ENCODE measurements at regions not wholly inside any gene's neighbourhood (a gene's known extent, or its start where the extent isn't known, plus 50 kb on each side); places are given as distances from the start of the nearest gene placed in this dataset.

DNA sequence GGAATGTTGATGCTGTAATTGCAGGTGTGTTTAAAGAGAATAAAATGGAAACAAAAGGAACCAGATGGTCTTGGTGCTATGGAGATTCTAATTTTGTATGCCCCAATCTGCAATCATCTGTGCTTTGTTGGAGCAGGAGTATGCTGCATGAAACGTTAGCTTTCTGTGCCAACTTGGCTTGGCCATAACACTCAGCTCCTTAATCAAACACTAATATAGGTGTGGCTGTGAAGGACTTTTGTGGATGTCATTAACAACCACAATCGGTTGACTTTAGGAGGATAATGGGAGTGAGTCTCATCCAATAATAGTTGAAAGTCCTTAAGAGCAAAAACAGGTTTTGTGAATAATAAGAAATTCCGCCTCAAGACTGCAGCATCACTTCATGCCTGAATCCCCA, 399.2 kb downstream of the NLGN4X start:
- no peak for DNase-seq

DNA sequence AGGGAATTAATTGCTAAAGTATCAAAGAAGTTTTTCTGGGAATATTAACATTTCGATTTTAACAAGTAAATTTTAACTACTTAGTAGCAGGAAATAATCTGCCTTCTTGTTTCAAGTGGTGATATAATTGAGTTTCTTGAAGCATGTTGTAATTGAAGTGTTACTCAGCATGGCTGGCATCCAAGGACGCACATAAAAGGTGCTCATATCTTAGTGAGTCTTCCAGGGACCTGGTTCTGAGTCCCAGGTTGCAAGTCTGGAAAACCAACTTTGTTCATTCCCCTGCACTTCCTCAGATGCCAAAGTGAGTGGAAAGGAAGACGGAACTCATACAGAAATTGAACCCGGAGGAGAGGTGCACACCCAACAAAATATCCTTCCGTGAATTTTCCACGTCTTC, 399.6 kb downstream of the NLGN4X start:
- no peak for DNase-seq

DNA sequence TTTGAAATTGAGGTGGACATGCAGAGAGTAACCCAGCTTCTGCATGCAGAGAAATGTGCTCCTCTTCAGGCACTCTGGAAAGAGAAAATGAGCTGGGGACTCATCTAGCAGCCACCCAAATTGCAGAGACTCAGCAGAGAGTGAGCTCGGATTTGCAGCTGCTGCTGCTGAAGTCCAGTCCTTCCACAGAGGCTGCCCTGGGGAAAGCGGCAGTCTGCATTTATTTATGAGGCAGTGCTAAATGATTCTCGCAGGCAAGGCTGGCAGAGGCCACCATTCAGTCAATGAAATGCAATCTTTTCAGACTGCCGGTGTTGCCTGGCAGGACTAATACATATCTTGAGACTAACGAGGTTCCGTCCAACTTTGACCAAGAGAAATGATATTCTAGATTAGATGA, 404.8 kb downstream of the NLGN4X start:
- no peak for DNase-seq

DNA sequence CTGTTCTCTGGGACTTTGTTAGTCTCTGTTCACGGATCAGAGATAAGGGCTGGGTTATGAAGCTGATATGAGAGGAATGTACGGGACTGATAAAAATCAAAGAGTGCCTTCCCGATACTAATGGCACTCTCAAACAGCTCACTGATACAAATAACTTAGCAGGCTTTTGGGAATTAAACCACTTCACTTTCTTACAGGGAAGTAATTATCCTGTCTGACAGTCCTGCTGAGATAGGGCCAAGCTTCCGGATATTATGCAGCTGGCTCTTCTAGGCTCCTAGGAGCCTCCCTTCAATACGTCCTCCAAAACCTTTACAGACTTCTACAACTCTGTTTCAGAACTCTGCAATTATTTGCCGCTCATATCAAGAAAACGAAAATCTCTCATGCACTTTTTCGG, 418.0 kb downstream of the NLGN4X start:
- no peak for DNase-seq

DNA sequence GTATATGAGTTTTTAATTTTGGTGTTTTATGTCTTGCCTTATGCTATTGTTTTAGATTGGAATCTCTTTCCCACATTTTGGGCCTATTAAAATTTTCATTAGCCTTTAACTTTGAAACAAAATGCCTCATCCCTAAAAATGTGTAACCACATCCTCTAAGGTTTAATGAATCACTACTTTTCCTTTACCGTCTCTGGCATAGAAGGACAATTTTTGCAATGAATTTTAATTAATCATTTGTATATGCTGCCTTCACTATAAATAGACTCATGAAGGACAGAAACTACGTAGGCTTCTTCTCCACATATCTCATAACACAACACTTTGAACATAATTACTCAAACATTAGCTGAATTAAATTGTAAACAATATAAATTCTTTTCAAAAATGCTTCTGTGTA, 421.5 kb downstream of the NLGN4X start:
- DNase-seq = no peak

DNA sequence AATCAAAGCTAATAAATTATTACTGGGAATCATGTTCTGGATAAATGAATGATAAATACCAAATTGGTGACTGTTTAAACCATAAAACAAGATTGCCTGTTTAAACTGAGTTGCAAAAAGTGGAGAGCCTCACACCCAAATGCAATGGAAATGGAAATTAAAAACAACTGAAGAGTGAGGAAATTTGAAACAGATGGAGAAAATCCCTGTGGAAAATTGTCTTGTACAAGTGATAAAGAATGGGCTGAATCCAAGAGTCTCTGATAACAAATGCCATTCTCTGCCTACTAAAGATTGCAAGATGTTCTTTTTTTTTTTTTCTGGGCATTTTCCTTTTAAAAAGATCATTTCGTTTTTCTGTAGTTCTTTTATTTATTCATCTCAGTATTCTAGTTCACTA, 426.3 kb downstream of the NLGN4X start:
- no peak for DNase-seq

DNA sequence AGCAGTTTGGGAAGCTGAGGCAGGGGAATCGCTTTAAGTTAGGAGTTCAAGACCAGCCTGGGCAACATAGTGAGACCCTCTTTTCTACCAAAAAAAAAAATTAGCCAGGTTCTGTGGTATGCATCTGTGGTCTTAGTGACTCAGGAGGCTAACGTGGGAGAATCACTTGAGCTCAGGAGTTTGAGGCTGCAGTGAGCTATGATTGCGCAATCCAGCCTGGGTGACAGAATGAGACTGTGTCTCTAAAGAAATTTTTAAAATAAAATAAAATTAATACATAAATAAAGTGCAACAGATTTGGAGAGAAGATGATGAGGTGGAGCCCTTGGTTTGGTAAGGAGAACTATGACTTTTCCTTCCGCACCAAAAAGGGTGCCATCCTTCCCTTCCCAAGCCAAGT, 436.9 kb downstream of the NLGN4X start:
- no peak for DNase-seq

DNA sequence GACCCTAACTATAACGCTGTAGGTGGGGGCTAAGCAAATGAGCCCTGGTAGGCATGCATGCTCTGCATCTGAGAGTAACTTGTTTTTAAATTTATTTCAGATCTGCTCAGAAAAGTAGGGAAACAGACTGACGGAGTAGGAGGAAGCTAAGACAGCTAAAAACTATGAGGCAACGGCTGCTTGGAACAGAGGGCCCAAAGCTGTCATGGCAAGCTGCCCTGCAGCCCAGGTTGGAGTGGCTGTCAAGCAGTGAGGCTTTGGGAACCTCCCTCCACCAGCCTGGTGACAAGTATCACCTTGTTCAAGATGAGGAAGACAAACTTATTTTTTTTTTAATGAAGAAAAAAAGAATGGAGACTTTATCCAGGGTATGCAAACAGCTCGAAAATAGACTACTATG, 439.8 kb downstream of the NLGN4X start:
- DNase-seq = no peak

DNA sequence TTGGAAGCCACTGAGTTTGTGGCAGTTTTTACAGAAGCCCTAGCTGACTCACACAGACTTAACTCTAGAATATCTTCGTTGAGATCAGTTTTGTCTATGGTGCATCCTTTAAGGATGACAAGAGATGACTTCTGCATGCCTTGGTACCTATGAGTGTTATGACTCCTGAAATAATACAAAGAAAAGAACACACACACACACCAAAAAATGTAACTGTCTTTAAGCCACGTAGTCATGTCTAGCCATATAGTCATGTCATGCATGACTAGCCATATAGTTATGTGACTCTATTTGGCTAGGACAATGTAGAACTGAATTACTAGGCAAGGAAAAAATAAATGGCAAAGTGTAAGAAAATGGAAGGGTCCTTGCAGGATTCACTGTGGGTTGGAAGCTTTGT, 447.8 kb downstream of the NLGN4X start:
- no peak for DNase-seq

DNA sequence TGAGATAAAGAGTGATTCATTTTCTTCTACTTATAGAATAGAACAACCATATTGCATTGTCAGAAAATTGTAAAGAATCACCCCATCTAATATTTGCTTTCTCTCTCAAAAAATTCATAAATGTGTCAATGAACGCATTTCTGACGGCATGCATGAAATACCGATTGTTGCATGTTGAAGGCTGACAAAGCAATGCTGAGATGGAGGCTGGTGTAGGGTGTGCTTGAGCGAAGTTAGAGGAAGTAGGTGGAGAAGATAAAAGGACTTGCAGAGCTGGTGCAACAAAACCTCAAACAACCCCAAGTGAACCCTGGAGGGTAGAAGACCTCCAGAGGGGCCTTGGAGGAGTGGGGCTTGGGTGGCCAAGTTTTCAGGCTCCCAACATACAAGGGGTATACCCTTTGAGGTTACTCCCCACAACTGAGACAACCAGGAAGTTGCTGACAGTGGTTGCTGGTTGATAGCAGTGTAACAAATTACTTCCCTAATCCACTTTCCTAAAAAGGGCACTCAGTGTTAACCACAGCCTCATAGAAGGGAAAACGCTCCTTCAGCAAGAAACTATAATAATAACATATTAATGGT, 452.7 kb downstream of the NLGN4X start:
- no peak for DNase-seq

DNA sequence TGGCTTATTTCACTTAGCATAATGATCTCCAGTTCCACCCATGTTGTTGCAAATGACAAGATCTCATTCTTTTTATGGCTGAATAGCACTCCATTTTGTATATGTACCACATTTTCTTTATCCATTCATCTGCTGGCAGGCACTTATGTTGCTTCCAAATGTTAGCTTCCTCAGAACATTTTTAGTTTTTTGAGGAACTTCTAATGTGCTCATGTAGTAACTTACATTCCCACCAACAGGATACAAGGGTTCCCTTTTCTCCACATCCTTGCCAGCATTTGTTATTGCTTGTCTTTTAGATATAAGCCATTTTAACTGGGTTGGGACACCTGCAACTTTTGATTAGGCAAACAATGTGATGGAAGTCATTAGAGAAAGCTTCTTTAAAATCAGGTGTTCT, 454.2 kb downstream of the NLGN4X start:
- DNase-seq = no peak

DNA sequence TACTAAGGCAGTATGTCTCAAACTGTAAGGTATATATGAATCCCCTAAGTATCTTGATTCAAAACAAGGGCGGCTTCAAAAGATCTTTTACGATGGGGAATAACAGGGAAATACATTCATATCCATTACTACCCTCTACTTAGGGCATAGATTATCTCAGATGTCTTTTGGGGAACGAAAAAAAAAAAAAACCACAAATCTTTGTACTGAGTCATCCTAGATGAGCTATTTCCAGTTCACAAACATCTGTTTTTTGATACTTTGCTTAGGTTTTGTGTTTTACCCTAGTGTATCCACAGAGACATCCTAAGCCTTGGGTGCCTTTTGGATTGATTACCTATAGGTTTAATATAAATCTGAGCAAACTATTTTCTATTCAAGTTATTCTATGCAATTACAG, 457.2 kb downstream of the NLGN4X start:
- DNase-seq = no peak

DNA sequence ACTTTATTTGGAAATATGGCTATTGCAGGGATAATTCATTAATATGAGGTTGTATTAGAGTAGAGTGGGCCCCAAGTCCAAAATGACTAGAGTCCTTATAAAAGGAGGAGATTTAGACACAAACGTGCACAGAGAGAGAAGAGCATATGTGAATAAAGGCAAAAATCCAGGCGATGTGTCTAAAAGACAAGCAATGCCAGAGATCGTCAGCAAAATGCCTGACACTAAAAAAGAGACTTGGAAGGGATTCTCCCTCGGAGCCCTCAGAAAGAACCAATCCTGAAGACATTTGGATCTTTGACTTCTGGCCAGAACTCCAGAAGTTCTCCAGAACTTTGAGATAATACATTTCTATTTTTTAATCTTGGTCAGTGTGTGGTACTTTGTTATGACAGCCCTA, 472.1 kb downstream of the NLGN4X start:
- no peak for DNase-seq

DNA sequence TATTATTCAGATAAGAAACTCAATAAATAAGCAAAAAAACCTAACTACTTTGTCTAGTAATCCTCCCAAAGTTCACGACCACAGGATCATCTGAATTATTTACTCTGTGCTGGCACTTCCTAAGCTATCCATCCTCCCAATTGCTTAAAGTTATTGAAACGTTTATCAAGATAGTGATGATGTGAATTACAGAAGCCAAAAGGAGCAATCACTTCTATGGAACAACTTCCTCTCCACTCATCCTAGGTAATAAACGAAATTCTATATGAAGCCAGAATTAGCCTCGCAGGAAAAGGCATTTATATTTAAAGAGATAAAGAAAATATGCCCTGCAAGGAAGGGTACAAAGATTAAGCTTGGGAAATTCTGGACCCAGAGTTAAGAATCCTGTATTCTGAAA, 475.4 kb downstream of the NLGN4X start:
- DNase-seq = no peak

DNA sequence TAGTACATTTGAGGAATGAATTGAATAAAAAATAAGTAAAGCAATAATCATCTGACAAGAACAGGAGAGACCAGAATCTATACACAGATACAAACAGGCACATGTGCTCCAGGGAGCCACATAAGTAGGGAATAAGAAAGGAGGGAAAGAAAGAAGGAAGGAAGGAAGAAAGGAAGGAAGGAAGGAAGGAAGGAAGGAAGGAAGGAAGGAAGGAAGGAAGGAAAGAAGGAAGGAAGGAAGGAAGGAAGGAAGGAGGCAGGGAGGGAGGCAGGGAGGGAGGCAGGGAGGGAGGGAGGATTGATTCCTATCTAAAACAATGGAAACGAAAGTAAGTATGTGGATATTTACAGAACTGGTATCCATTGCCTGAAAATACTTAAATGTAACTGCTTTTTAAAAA, 475.8 kb downstream of the NLGN4X start:
- DNase-seq = no peak

DNA sequence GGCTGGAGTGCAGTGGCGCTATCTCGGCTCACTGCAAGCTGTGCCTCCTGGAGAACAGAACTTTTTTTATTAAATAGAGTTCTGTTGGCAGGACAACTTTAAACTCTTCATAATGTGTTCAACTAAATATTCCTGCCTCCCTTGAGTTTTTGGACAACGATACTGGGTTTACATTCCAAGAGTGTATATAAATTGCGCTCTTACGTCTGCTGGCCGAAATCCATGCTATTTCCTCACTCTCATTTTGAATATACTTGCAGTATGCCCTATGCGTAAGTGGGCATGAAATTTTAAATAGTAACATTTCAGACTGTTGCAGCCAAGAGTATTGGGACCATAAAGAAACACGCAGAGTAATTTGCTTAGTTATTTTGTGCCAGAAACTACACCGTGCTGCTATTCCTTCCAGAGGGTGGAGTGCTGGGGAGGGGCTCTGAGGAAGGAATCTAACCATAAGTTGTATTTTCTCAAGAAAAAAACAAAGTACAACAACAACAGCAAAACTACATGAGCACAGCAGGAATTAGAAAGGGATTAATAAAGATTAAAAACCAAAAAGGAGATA, 480.0 kb downstream of the NLGN4X start:
- DNase-seq = no peak

DNA sequence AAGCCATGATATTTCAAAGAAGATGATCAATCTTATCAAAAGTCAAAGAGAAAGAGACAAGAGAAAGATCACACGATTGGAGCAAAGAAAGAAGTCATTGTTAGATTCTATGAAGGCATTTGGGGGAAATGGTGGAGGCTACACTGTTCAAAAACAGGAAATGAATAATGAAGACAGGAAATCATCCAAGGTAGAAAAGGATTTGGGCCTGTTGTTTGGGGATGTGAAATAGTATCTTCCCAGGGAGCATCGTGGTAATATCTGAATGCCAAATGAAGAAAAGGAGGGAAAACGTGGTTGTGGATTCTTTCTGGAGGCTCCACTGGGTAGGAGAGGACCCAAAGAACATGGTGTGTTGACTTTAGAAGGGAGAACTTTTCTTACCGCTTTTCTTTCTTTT, 482.4 kb downstream of the NLGN4X start:
- no peak for DNase-seq

DNA sequence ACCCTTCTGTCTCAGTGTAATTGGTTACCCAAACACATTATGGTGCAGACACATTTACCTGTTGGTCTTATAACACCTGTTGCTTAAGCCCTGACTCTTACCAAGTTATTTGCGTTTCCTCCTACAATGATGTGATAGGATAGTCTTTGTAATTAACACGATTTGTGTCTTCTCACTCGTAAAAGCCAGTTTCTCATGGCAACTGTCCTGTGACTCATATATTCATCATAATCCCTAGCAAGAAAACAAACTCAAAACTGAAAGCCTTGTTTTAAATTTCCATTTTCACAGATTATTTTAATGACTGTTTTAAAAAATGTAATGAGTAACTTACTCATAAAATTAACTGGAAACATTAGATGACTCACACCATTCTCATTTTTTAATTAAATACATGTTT, 495.2 kb downstream of the NLGN4X start:
- DNase-seq = no peak

DNA sequence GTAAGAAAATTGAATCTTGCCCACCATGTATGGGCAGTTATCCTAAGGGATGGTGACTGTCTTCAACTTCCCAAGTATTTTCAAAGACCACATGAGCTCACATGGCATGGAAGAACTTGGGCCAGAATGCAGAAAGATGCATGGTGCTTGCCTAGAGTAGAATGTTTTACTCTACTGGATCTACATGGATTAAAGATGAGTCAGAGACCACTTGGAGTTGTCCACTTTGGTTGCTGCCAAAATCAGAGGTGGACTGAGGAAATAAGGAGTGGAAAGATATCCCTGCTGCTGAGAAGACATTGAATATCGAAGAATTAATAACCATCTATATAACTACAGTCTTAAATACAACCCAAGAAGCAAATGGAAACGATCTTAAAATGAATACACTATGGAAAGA, 498.1 kb downstream of the NLGN4X start:
- no peak for DNase-seq

DNA sequence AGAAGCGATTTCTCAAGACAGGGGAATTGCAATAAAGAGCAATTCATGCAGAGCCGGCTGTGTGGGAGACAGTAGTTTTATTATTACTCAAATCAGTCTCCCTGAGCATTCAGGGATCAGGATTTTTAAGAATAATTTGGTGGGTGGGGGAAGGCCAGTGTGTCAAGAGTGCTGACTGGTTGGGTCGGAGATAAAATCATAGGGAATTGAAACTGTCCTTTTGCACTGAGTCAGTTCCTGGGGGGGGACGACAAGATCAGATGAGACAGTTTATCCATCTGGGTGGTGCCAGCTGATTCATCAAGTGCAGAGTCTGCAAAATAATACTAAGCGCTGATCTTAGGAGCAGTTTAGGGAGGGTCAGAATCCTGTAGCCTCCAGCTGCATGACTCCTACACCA, 502.4 kb downstream of the NLGN4X start:
- DNase-seq = no peak

DNA sequence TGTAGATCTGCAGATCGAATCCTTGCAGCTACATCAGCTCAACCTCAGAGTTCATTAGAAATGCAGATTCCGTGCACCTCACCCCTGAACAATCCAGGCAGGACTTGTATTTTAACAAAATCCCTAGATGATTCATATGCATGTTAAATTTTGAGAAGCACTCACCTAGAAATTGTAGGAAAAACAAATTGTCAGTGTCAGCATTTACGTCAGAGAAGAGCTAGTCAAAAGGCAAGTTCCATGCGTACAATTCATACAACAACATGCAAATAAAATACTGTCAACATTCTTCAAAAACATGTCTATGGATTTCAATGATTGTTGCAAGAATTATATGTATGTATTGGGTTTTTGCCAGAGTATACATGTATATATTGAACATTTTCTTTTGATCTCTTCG, 504.5 kb downstream of the NLGN4X start:
- DNase-seq = no peak

DNA sequence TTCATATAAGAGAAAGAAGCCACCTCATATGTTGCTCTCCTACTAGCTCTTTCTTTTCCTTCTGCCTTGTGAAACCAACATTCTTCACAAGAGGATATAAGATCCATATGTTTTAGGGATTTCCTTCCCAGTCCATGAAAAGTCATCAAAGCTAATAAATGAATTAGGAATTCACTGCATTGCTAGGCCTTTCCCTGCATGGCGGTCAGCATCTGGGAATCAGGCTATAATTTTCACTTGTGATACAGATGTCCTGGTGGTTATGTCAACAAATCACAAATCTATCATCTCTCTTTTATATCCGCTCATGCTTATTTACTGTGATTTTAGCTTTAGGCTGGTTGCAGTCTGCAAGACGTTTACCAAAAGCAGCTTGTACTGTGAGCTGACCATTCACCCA, 510.0 kb downstream of the NLGN4X start:
- DNase-seq = no peak

DNA sequence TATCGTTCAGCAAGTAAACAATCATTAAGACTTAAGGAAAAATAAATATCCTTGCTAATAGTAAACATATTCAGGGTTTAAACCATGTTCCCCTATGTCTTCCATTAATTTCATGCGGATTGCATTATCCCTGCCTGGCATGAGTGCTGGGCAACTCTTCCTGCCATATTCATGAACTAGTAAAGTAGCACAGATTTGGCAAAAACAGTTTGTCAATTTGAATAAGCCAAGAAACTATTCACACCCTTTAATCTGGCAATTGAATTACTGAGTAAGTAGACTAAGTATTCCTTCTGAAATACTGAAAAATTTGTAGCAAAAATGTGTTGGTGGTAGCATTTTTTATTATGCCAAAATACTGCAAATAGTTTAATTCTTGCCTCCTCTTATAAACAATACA, 512.0 kb downstream of the NLGN4X start:
- no peak for DNase-seq

DNA sequence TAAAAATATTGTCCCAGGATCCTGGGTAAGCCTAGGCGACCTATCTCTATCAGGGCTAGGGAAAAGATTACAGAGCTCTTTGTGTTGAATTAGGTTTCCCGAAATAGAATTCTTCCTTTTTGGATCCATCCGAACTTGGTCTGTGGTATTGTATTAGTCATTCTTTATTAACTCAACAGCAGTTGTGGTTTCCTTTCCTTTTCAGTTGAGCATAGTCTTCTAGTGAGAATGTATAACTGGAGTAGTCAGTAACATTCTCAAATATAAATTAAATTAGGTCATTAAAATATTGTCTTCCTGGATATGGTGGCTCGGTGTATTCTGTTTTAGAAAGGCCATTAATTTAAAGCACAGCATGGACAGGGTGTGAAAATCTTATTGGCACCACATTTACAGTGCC, 520.4 kb downstream of the NLGN4X start:
- no peak for DNase-seq

DNA sequence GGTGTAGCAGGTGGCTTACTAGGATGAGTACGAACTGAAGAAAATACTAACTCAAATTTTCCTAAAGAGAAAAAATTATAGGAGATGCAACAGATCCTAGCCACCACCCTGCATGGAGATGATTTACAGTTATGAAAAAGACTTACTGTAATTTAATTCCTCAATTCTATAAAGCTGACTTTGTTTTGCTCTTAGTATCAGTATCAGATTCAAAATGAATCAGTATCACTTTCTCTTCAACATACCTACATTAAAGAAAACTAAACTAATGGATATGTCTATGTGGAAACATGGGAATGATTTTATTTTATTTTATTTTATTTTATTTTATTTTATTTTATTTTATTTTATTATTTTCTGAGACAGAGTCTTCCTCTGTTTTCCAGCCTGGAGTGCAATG, 525.8 kb downstream of the NLGN4X start:
- DNase-seq = no peak

DNA sequence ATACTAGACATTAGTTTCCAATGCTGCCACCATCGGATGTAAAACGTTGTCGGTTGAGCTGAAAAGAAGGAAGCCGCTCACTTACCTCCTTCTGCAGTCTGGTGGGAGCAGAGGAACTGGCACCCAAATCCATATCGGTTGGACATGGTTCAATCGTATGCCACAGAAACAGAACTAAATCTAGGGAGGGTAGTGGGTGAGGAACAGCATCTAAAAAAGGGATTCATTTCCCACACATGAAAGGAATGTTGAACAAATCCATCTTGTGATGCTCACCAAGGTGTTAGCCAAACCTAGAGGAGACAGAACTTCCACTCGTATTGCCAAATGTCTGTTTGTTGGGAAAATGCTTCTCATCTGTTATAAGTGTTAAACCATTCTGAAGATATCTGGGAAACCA, 532.7 kb downstream of the NLGN4X start:
- DNase-seq = no peak
